ENCODE measurements at regions not wholly inside any gene's neighbourhood (a gene's known extent, or its start where the extent isn't known, plus 50 kb on each side); places are given as distances from the start of the nearest gene placed in this dataset.

DNA sequence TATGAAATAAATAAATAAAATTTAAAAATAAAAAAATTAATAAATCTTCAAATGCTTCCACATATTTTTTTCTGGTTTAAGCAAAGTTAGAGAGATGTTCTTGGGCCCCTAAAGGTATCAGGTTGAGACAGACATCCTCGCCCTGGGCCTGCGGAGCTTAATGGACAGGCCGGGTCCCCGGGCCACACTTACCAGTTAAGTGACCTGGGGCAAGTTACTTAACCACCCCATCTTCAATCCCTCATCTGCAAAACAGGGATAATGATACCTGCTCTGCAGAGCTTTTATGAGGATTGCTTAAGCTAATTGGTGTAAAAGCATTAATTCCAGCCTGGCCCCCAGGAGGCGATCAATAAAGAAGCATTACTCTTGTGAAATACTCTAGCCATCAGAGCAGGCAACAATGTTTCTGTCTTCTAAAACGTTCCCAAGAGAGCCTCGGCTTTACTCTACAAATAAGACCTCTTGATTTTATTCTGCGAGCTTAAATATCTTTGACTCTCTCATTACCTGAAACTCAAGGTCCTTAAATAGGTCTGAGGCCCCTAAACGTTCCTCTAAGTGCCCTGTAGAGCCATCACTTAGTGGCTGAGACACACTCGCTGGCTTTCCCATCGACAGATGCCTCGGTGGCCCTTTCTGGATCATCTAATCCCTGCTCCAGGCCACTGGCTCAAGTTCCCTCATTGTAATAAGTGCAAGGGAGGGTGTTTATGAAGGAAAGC is 81.1 kb upstream of the DIO3 start:
- H3K27ac Mint-ChIP-seq = no peak overlapping the region
- no peaks in the 10 kb centered on the region for H3K4me1 Mint-ChIP-seq
- CTCF ChIA-PET = no interaction called here
- DNase-seq = no peak
- peaks cover 5% of the 10 kb centered on the region for H3K27me3 Mint-ChIP-seq
- H3K9me3 Mint-ChIP-seq = no peaks in the 10 kb centered on the region
- no peak overlapping the region for H3K4me3 Mint-ChIP-seq
- no peaks in the 10 kb centered on the region for H3K36me3 Mint-ChIP-seq (ENCODE audit: low read depth)
- POLR2A ChIA-PET = interaction anchor here (0.7 kb wide), 1 partner anchor 962 kb away, joined by 3 read pairs; no protein-coding TSS in a partner anchor

- CTCF ChIA-PET = no interaction called here
These were observed 80.4 kb upstream of the DIO3 start for GRCh38 chr14:101480747-101481530.

GRCh38 chr14:101481557-101481956 is 79.7 kb upstream of the DIO3 start:
- no peaks in the 10 kb centered on the region for H3K9me3 Mint-ChIP-seq
- POLR2A ChIA-PET = no interaction called here

More at GRCh38 chr14:101480747-101481530, 80.4 kb upstream of the DIO3 start:
- H3K9me3 Mint-ChIP-seq = no peaks in the 10 kb centered on the region
- no peak for DNase-seq
- POLR2A ChIA-PET = no interaction called here
- no peak overlapping the region for H3K27ac Mint-ChIP-seq
- no peaks in the 10 kb centered on the region for H3K36me3 Mint-ChIP-seq (ENCODE audit: low read depth)
- peaks cover 5% of the 10 kb centered on the region for H3K27me3 Mint-ChIP-seq
- H3K4me3 Mint-ChIP-seq = no peak overlapping the region
- H3K4me1 Mint-ChIP-seq = no peaks in the 10 kb centered on the region

DNA sequence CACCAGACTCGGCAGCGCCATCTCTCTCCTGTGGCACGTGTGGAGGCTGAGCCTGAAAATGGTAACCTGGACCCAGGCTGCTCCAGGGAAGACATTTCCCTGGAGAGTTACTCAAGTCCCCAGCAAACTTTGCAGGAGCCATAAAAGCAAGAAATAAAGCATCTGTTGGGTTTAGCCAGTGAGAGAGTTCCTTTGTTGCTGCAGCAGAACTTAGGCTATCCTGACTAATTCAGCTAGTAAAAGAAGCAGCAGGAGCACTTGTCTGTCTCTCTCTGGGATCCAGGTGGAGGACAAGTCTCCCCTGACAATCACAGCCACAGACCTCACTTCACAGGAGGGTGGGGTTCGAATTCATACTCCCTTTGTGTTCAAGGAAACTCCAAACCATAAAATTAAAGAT is 79.2 kb upstream of the DIO3 start:
- CTCF ChIA-PET = no interaction called here
- peaks cover 5% of the 10 kb centered on the region for H3K27me3 Mint-ChIP-seq
- no peak for DNase-seq
- POLR2A ChIA-PET = no interaction called here
- no peaks in the 10 kb centered on the region for H3K4me1 Mint-ChIP-seq
- no peak overlapping the region for H3K27ac Mint-ChIP-seq
- H3K36me3 Mint-ChIP-seq (ENCODE audit: low read depth) = no peaks in the 10 kb centered on the region
- H3K9me3 Mint-ChIP-seq = no peaks in the 10 kb centered on the region
- H3K4me3 Mint-ChIP-seq = no peak overlapping the region

More at GRCh38 chr14:101481557-101481956, 79.7 kb upstream of the DIO3 start:
- Mint-ChIP-seq H3K27ac (no peak overlapping the region), H3K27me3 (peaks cover 5% of the 10 kb centered on the region), H3K36me3 (ENCODE audit: low read depth) (no peaks in the 10 kb centered on the region), H3K4me3 (no peak overlapping the region), H3K4me1 (no peaks in the 10 kb centered on the region)
- no peak for DNase-seq
- CTCF ChIA-PET = no interaction called here

DNA sequence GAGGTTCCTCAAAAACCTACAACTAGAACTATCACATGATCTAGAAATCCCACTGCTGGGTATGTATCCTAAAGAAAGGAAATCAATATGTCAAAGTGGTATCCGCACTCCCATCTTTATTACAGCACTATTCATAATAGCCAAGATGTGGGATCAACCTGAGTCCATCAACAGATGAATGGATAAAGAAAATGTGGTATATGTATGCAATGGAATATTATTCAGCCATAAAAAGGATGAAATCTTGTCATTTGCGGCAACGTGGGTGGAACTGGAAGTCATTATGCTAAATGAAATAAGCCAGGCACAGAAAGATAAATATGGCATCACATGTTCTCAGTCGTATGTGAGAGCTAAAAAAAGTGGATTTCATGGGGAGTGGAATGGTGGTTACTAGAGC is 77.5 kb upstream of the DIO3 start:
- Mint-ChIP-seq H3K27ac (no peak overlapping the region), H3K27me3 (peaks cover 7% of the 10 kb centered on the region), H3K36me3 (ENCODE audit: low read depth) (no peaks in the 10 kb centered on the region), H3K4me3 (no peak overlapping the region), H3K9me3 (no peaks in the 10 kb centered on the region), H3K4me1 (no peaks in the 10 kb centered on the region)
- POLR2A ChIA-PET = no interaction called here
- no peak for DNase-seq
- CTCF ChIA-PET = no interaction called here

DNA sequence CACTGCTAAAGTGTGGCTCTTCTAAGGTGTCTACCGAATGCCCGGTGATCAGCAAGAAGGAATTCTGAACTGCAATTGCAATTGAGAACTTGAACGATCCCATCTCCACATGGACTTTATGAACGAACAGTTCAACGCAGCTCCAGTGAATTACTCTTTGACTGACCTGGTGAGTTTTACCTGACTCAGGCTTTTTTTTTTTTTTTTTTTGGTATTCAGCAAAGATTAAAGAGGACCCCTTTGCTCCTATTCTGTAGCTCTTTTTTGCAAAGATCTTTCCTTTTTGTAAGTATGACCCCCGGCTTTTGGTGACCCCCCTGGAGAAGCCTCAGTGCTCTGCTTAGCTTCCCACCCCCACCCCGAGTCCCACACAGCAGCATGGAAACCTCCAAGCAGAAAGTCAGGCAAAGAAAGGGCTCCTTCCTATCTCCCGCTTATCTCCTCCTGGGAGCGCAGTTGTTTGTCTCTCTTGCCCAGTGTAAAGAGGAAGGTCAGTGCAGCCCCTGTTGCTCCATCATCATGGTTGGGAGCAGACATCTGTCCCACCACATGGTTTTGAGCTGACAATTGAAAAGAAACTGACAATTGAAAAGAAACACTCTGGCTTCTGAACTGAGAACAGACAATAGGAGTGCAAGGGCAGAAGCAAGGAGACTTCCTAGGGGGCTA is 72.1 kb upstream of the DIO3 start:
- CTCF ChIA-PET = no interaction called here
- H3K27me3 Mint-ChIP-seq = peaks cover 5% of the 10 kb centered on the region
- POLR2A ChIA-PET = no interaction called here
- H3K4me1 Mint-ChIP-seq = no peaks in the 10 kb centered on the region
- no peak overlapping the region for H3K4me3 Mint-ChIP-seq
- no peak overlapping the region for H3K27ac Mint-ChIP-seq
- peaks cover 3% of the 10 kb centered on the region for H3K9me3 Mint-ChIP-seq
- no peak for DNase-seq
- H3K36me3 Mint-ChIP-seq (ENCODE audit: low read depth) = no peaks in the 10 kb centered on the region

DNA sequence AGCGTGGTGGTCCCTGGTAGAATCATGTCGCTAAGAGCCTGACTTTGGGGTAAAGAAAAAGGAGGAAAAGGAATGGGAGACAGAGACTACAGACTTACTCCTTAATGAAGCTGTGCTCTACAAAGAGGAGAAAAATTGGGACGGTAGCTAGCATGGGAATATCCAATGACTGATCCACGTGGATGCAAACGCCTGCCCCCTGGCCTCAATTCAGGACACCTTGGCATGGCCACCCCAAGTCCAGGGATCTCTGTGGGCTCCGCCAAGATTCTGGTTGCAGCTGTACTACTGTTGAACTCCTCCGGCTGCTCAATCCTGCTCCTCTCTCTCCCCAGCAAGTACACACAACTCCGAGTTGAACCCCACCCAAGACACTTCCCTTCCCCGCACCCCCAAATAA is 70.5 kb upstream of the DIO3 start:
- peaks cover 6% of the 10 kb centered on the region for H3K27me3 Mint-ChIP-seq
- ChIA-PET CTCF (no interaction called here), POLR2A (no interaction called here)
- H3K4me1 Mint-ChIP-seq = no peaks in the 10 kb centered on the region
- no peak overlapping the region for H3K27ac Mint-ChIP-seq
- H3K9me3 Mint-ChIP-seq = peaks cover 3% of the 10 kb centered on the region
- DNase-seq = no peak
- H3K4me3 Mint-ChIP-seq = no peak overlapping the region
- H3K36me3 Mint-ChIP-seq (ENCODE audit: low read depth) = no peaks in the 10 kb centered on the region

DNA sequence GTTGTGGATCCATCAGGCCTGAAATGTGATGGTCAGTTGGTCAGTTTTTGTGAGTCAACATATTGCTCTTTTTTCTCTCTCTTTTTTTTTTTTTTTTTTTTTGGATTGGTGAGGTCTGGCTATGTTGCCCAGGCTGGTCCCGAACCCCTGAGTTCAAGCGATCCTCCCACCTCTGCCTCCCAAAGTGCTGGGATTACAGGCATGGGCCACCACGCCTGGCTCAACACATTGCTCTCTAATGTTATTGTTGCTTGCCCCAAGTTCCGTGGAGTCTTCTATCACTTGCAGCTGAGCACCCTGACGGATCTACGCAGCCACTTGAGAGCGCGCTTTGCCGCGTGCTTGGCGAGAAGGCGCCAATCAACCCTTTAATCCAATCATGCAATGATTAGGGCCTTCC is 69.5 kb upstream of the DIO3 start:
- ChIA-PET POLR2A (no interaction called here), CTCF (no interaction called here)
- H3K9me3 Mint-ChIP-seq = peaks cover 3% of the 10 kb centered on the region
- no peak overlapping the region for H3K27ac Mint-ChIP-seq
- peaks cover 6% of the 10 kb centered on the region for H3K27me3 Mint-ChIP-seq
- H3K4me1 Mint-ChIP-seq = no peaks in the 10 kb centered on the region
- H3K36me3 Mint-ChIP-seq (ENCODE audit: low read depth) = no peaks in the 10 kb centered on the region
- no peak for DNase-seq
- H3K4me3 Mint-ChIP-seq = no peak overlapping the region

DNA sequence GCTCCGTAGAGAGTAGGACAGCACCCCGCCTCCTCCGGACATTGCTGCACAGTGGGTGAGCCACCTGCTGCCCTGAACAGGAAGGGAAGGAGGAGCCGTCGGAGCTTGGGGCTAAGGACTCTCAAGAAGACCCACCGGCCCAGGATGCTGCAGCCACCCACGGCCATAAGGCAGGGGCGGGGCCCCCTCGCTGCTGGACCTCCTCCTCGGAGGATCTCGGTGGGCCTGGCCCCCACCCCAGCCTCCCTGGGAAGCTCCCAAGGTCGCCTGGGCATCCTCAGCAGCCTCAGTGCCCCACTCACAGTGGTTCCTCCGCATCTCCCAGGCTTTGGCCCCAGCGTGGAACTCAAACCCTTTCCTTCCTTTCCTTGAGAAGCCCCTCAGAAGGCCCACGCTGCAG is 68.6 kb upstream of the DIO3 start:
- H3K9me3 Mint-ChIP-seq = peaks cover 3% of the 10 kb centered on the region
- CTCF ChIA-PET = no interaction called here
- peaks cover 6% of the 10 kb centered on the region for H3K27me3 Mint-ChIP-seq

DNA sequence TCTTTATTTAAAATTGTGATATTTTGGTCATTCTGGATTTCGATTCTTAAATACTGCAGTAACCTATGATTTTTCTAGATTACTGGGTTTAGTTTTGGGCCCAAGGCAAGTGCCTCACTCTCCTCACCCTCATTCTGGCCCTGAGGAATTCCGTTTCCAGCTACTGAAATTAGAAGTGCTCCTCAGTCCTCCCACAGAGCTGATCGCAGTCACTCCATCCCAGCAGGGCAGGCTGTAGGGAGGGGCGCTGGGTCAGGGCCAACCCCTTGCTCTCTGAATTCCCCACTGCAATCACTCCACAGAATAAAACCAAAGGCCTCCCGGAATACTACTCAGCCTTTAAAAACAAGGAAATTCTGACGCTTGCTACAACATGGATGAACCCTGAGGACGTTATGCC is 66.5 kb upstream of the DIO3 start:
- no peak for DNase-seq
- ChIA-PET POLR2A (no interaction called here), CTCF (no interaction called here)
- peaks cover 4% of the 10 kb centered on the region for H3K27me3 Mint-ChIP-seq
- no peak overlapping the region for H3K4me3 Mint-ChIP-seq
- no peaks in the 10 kb centered on the region for H3K36me3 Mint-ChIP-seq (ENCODE audit: low read depth)
- H3K4me1 Mint-ChIP-seq = no peaks in the 10 kb centered on the region
- no peak overlapping the region for H3K27ac Mint-ChIP-seq
- H3K9me3 Mint-ChIP-seq = peaks cover 3% of the 10 kb centered on the region

More for the DNA sequence above, 68.6 kb upstream of the DIO3 start:
- H3K4me3 Mint-ChIP-seq = no peak overlapping the region
- H3K4me1 Mint-ChIP-seq = no peaks in the 10 kb centered on the region
- no peaks in the 10 kb centered on the region for H3K36me3 Mint-ChIP-seq (ENCODE audit: low read depth)
- POLR2A ChIA-PET = no interaction called here
- DNase-seq = no peak
- no peak overlapping the region for H3K27ac Mint-ChIP-seq

DNA sequence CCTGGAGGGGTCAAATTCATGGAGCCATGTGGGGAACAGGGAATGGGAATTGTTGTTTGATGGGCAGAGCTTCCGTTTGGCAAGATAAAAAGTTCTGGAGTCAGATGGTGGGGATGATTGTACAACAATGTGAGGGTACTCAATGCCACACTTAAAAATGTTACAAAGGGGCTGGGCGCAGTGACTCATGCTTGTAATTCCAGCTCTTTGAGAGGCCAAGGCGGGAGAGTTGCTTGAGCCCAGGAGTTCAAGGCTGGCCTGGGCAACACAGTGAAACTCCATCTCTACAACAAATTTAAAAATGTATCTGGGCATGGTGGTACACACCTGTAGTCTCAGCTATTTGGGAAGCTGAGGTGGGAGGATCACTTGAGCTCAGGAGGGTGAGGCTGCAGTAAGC is 66.0 kb upstream of the DIO3 start:
- Mint-ChIP-seq H3K36me3 (ENCODE audit: low read depth) (no peaks in the 10 kb centered on the region), H3K9me3 (peaks cover 2% of the 10 kb centered on the region), H3K27ac (no peak overlapping the region), H3K4me3 (no peak overlapping the region), H3K4me1 (no peaks in the 10 kb centered on the region), H3K27me3 (peaks cover 4% of the 10 kb centered on the region)
- DNase-seq = no peak
- POLR2A ChIA-PET = no interaction called here
- CTCF ChIA-PET = no interaction called here

- no peak for DNase-seq
- Mint-ChIP-seq H3K36me3 (ENCODE audit: low read depth) (no peaks in the 10 kb centered on the region), H3K4me3 (no peak overlapping the region), H3K27ac (no peak overlapping the region), H3K4me1 (no peaks in the 10 kb centered on the region), H3K27me3 (peaks cover 4% of the 10 kb centered on the region), H3K9me3 (no peaks in the 10 kb centered on the region)
- CTCF ChIA-PET = no interaction called here
- POLR2A ChIA-PET = no interaction called here
These were observed 65.2 kb upstream of the DIO3 start for GRCh38 chr14:101495827-101496775.

Data from activated CD4-positive, alpha-beta memory T cell treated with anti-CD3 and anti-CD28 coated beads, Interleukin-2, amount 10 ng/mL, durations not matched to agents 7 days and 5 days (primary cell).